Ovary (tissue), 7 donors: ENCODE measurements at regions not wholly inside any gene's neighbourhood (a gene's known extent, or its start where the extent isn't known, plus 50 kb on each side); places are given as distances from the start of the nearest gene placed in this dataset.

ENCODE experiments used
- DNase-seq, 5 donors: peaks; one replicate each; pipeline ENCODE4 v3.0.0-alpha.2; 2019 to 2020
- H3K27ac ChIP-seq, 2 donors: fragments of 200-600 bp; one replicate each; pipeline versions ENCODE4 v1.5.1 to v1.8.0; 2019 to 2022
- H3K27me3 ChIP-seq: fragments of 200-600 bp; one replicate; pipeline ENCODE4 v1.8.0; 2022
- H3K36me3 ChIP-seq: fragments of 200-600 bp; sonication (generic); one replicate; pipeline ENCODE4 v1.5.1; 2019
- H3K4me1 ChIP-seq: one replicate; pipeline ENCODE4 v1.8.1; 2013; ENCODE audit warnings: mild to moderate bottlenecking, moderate library complexity; ENCODE audit not compliant: insufficient read depth
- H3K4me3 ChIP-seq: fragments of 200-600 bp; sonication (generic); one replicate; pipeline ENCODE4 v1.5.1; 2017
- H3K9me3 ChIP-seq, 2 donors: fragments of 200-600 bp in 1 of 2; sonication (generic) in 1 of 2; one replicate each; pipeline versions ENCODE4 v1.5.1 to v1.8.1; 2013 to 2019; ENCODE audit warnings: mild to moderate bottlenecking in 1 of 2, moderate library complexity in 1 of 2
- CTCF ChIP-seq, 3 donors: fragments of 450-650 bp in 2 of 3; fragments of 200-600 bp in 1 of 3; IDR thresholded peaks; one replicate each; pipeline versions ENCODE4 v1.5.1 to v1.8.0; 2016 to 2022; ENCODE audit warnings: antibody characterized with exemption in 3 of 3, mild to moderate bottlenecking in 1 of 3
- EP300 ChIP-seq: sonication (generic); formaldehyde crosslinking; IDR thresholded peaks from one replicate; pipeline ENCODE4 v1.6.1; 2017; ENCODE audit warnings: antibody characterized with exemption
- POLR2A ChIP-seq: fragments of 450-650 bp; IDR thresholded peaks from one replicate; pipeline ENCODE4 v1.6.1; 2017; ENCODE audit warnings: antibody characterized with exemption, mild to moderate bottlenecking, moderate library complexity
- WGBS, 3 donors: extraction: QIAGEN DNeasy Blood & Tissue Kit in 1 of 3; methylation state at CpG; one replicate each; pipeline versions ENCODE4 v1.1.5 to v1.1.7; 2013 to 2017; 5-methylcytosine and 5-hydroxymethylcytosine counted together
- intact Hi-C, 4 donors: fragments of 100-400 bp; cut with DNase I; formaldehyde crosslinking; loops; one replicate each; pipeline versions ENCODE4 v1.11.0 to v1.15.1; 2022 to 2023
- donor health status: DM: no; HTN: no; CAD: no; lungs with moderate emphysema.
- donor health status: DM: no; HTN: no; CAD: no.
- donor health status: Bipolar disorder and iron deficiency.
- donor health status: DM: no; HTN: no; CAD: no.
- donor health status: DM: yes; HTN: yes; CAD: no.

GRCh38 chr12:87618199-87618598, 411.0 kb downstream of the C12orf50 start:
- H3K27ac ChIP-seq: no peak overlapping the region
- H3K9me3 ChIP-seq: no peaks in the 10 kb centered on the region
- no peaks in the 10 kb centered on the region for H3K4me1 ChIP-seq
- H3K27me3 ChIP-seq: no peaks in the 10 kb centered on the region
- no peak overlapping the region for H3K4me3 ChIP-seq
- intact Hi-C loops: no loop called here
- no peak for DNase-seq
- no peak for TF ChIP-seq EP300
- no peak for TF ChIP-seq CTCF (IDR thresholded peaks at IDR 0.05)
- TF ChIP-seq POLR2A: no peak
- H3K36me3 ChIP-seq: no peaks in the 10 kb centered on the region

DNA sequence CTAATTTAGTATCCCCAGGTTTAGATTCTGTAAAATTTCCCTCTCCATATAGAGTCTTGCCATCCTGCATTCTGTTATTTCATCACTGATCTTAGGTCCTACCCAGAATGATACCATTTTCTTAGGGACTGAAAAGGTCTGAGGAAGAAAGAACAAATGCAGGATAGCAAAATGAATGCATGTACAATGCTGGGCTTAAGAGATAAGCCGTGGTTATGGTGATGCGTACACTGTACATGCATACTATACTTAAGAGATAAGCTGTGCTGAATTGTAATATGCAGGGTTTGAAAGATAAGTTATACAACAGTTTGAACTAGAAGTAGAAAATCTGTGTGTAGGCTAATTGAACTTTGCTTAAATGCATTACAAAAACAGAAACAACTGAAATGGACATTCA, 416.2 kb downstream of the C12orf50 start:
- H3K4me3 ChIP-seq: no peak overlapping the region
- WGBS, 3 donors: 76 to 90% (median 82%) methylated on average over 2 of the region's 2 CpGs

DNA sequence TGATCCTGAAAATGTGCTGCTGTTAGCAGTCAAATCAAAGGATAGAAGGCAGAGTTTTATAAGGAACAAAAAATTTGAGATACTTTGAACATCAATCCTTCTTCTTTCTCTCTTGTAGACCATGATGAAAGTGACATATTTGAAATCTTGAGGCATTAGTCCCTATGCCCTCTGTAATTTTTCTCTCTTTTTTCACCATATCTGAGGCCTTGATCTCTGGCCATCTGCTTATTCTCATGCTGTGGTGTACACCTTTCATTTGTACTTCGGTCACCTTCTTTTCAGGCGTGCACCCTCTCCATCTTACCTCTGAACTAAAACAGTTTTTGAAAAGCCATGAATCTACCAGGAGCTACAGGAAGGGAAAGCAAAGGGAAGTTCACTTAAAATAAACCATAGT, 420.9 kb downstream of the C12orf50 start:
- H3K27ac ChIP-seq: no peak overlapping the region
- H3K36me3 ChIP-seq: no peaks in the 10 kb centered on the region
- no peak overlapping the region for H3K4me3 ChIP-seq
- DNase-seq: no peak
- 89 to 96% (median 94%) methylated on average over 2 of the region's 2 CpGs for WGBS, 3 donors
- H3K27me3 ChIP-seq: no peaks in the 10 kb centered on the region
- H3K4me1 ChIP-seq: no peaks in the 10 kb centered on the region
- intact Hi-C loops: no loop called here
- TF ChIP-seq CTCF (IDR thresholded peaks at IDR 0.05): no peak
- no peaks in the 10 kb centered on the region for H3K9me3 ChIP-seq

More for the DNA sequence above, 416.2 kb downstream of the C12orf50 start:
- no peaks in the 10 kb centered on the region for H3K27me3 ChIP-seq
- H3K4me1 ChIP-seq: no peaks in the 10 kb centered on the region
- no peak overlapping the region for H3K27ac ChIP-seq
- no peak for DNase-seq
- TF ChIP-seq EP300 (no peak), CTCF (IDR thresholded peaks at IDR 0.05) (no peak)
- H3K9me3 ChIP-seq: no peaks in the 10 kb centered on the region
- intact Hi-C loops: no loop called here
- H3K36me3 ChIP-seq: no peaks in the 10 kb centered on the region

DNA sequence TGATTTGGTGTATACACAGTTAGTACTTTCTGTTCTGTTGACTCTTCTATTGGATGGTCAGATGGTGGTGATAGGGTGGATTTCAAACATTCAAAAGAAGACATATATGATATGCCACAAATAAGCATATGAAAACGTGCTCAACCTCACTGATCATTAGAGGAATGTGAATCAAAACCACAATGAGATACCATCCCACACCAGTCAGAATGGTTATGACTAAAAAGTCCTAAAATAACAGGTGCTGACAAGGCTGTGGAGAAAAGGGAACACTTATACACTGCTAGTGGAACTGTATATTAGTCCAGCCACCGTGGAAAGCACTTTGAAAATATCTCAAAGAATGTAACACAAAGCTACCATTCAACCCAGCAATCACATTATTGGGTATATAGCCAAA, 425.5 kb downstream of the C12orf50 start:
- no peaks in the 10 kb centered on the region for H3K27me3 ChIP-seq
- no peaks in the 10 kb centered on the region for H3K9me3 ChIP-seq
- DNase-seq: no peak
- WGBS, 3 donors: 59 to 65% (median 60%) methylated on average over 2 of the region's 2 CpGs
- H3K4me3 ChIP-seq: no peak overlapping the region
- TF ChIP-seq CTCF (IDR thresholded peaks at IDR 0.05) (no peak), EP300 (no peak), POLR2A (no peak)
- no peaks in the 10 kb centered on the region for H3K36me3 ChIP-seq
- no peaks in the 10 kb centered on the region for H3K4me1 ChIP-seq
- H3K27ac ChIP-seq: no peak overlapping the region
- intact Hi-C loops: no loop called here

DNA sequence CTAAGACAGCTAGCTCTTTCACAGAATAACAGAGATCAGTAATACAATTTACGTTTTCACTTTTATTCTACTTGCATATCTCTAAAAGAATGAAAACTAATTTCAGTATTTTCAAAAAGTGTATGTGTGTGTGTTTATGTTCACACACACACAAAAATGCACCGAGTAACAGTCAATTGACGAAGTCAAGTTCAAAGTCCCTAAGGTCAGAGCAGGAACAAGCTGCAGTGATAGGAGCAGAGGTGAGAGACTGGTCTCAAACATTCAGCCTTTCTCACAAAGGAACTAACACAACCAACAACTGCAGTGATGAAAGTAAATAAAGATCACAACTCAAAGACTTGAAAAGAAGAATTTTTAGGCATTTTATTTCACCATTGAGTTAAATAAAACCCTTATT, 429.7 kb downstream of the C12orf50 start:
- H3K4me3 ChIP-seq: no peak overlapping the region
- no peak overlapping the region for H3K27ac ChIP-seq
- DNase-seq: no peak
- TF ChIP-seq POLR2A (no peak), CTCF (IDR thresholded peaks at IDR 0.05) (no peak), EP300 (no peak)
- H3K4me1 ChIP-seq: no peaks in the 10 kb centered on the region
- H3K36me3 ChIP-seq: no peaks in the 10 kb centered on the region
- no peaks in the 10 kb centered on the region for H3K9me3 ChIP-seq
- WGBS, 3 donors: 25 to 66% (median 36%) methylated on average over 3 of the region's 3 CpGs
- no peaks in the 10 kb centered on the region for H3K27me3 ChIP-seq
- intact Hi-C loops: no loop called here
